HEK293 (cell line): ENCODE measurements at regions not wholly inside any gene's neighbourhood (a gene's known extent, or its start where the extent isn't known, plus 50 kb on each side); places are given as distances from the start of the nearest gene placed in this dataset.

Experiments used
- SCRT2 ChIP-seq: fragments of 450-650 bp; formaldehyde crosslinking; IDR thresholded peaks from 2 replicates; pipeline ENCODE4 v1.5.1; 2016; ENCODE audit warnings: missing biosample characterization, missing genetic modification characterization
- ZNF274 ChIP-seq, 2 experiments: fragments of 200-500 bp in 1 of 2; fragments of 450-650 bp in 1 of 2; sonication (Bioruptor generic) in 1 of 2; formaldehyde crosslinking in 1 of 2; IDR thresholded peaks; 2 replicates each; pipeline versions ENCODE4 v1.5.1 to v1.6.1; 2014 to 2016; ENCODE audit warnings: borderline replicate concordance in 1 of 2, inconsistent platforms in 1 of 2, low read length in 1 of 2, missing biosample characterization in 1 of 2, missing genetic modification characterization in 1 of 2
- ZNF776 ChIP-seq: fragments of 450-650 bp; formaldehyde crosslinking; IDR thresholded peaks from 2 replicates; pipeline ENCODE4 v1.5.0; 2017; ENCODE audit warnings: missing biosample characterization, missing genetic modification characterization, borderline replicate concordance
- ZSCAN30 ChIP-seq: fragments of 450-650 bp; IDR thresholded peaks from 2 replicates; pipeline ENCODE4 v1.5.1; 2018; ENCODE audit warnings: missing biosample characterization, mild to moderate bottlenecking, missing genetic modification characterization, moderate library complexity

GRCh38 chr11:88040148-88040496, 135.1 kb downstream of the RAB38 start:
- no peak for TF ChIP-seq ZNF776 (tag by site-specific recombination)
- no peak for TF ChIP-seq ZNF274 (IDR thresholded peaks at IDR 0.05; ENCODE audit: low read length)
- TF ChIP-seq ZNF274 (tag by site-specific recombination; IDR thresholded peaks at IDR 0.05; ENCODE audit: borderline replicate concordance): no peak
- no peak for TF ChIP-seq SCRT2 (tag by site-specific recombination)
- TF ChIP-seq ZSCAN30 (tag by site-specific recombination): no peak
